ENCODE measurements at regions not wholly inside any gene's neighbourhood (a gene's known extent, or its start where the extent isn't known, plus 50 kb on each side); places are given as distances from the start of the nearest gene placed in this dataset.
A peak's percentile ranks its signal among the peaks of the same experiment; 100 is the strongest.

DNA sequence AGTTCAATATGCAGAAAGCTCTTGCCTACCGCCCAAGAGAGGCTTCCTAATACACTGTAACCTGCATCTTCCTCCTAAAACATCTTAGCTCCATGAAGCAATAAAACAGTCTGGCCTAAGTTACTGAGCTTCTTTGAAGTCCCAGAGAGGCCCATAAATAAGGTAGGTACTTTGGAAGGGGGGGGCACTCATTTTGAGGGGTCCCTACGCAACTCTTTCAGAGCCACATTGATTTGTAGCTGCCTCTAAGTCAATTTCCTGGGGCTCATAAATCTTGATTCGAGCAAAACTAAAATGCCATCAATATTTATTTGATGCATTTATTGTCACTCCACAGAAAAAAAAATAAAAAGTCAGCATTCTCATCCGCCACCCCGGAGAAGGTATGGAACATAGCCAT lies 60.4 kb upstream of the SIX2 start:
- no peak overlapping the region for H3K4me3 ChIP-seq (replicated peaks in 1 of 2; ENCODE audit: low read depth in 2 of 2, low read length in 2 of 2)
- TF ChIP-seq, protein P1, sequence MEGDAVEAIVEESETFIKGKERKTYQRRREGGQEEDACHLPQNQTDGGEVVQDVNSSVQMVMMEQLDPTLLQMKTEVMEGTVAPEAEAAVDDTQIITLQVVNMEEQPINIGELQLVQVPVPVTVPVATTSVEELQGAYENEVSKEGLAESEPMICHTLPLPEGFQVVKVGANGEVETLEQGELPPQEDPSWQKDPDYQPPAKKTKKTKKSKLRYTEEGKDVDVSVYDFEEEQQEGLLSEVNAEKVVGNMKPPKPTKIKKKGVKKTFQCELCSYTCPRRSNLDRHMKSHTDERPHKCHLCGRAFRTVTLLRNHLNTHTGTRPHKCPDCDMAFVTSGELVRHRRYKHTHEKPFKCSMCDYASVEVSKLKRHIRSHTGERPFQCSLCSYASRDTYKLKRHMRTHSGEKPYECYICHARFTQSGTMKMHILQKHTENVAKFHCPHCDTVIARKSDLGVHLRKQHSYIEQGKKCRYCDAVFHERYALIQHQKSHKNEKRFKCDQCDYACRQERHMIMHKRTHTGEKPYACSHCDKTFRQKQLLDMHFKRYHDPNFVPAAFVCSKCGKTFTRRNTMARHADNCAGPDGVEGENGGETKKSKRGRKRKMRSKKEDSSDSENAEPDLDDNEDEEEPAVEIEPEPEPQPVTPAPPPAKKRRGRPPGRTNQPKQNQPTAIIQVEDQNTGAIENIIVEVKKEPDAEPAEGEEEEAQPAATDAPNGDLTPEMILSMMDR (IDR thresholded peaks at IDR 0.05; ENCODE audit: low read depth, low read length), result no peak
- DNase-seq (ENCODE audit: low read depth in 2 of 2), result no peak

DNA sequence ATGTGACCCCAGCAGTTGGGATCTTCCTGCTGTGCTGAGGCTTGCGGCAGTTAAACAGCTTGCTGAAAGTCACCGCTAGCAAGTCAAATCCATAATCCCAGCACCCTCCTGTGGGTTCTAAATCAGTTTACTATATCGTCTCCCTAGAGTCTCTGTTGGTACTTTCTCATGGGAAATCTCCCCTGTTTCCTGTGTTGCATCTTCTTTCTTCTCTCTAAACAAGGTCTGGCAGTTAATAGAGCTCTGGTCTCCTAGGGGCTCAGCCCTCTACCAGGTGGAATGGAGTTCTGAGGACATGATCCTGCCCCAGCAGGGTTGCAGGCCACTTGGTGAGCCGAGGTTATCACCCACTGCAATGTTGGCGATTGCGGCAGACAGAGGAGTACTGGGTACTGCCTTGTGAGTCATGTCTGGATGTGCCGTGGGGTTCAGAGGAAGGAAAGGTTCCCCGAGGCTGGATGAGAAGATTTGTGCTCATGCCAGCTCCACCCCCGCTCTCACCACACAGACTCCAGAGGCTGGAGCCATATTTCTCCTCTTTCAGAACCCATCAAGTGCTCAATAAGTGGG lies 59.4 kb upstream of the SIX2 start:
- H3K4me3 ChIP-seq (replicated peaks in 1 of 2; ENCODE audit: low read depth in 2 of 2, low read length in 2 of 2), result no peak overlapping the region
- TF ChIP-seq, protein P1 (IDR thresholded peaks at IDR 0.05; ENCODE audit: low read depth, low read length), result no peak
- peak; percentile 11 to 18 for DNase-seq (ENCODE audit: low read depth in 2 of 2)

DNA sequence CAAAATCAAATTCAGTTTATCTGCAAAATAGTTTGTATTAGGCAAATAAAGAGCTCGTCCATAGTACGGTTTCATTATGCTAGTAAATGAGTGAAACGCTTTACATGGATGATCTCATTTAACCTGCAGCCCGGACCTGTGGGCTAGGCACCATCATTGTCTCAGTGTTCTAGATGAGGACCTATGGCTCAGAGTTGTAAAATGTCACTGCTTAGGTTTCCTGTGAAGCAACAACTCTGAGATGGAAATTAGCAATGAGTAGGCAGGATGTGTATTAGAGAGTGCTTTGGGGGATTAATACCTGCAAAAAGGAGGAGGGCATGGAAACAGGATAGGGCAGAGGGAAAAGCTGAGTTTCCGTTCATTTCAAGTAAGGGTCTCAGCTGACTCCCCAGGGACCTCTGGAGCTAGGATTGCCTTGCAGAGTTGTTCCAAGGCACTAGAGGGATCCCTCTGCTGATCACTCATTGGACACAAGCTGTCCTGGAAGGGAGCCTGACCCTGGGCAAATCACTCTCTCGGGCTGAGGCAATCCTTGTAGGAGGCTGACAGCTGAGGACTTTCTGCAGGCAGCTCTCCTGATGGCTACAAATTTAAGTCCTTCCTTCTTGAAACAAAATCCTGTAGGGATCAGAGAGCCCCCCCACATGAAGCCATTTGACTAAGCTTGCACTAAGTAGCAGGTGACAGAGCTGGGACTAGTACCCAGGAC lies 58.8 kb upstream of the SIX2 start:
- TF ChIP-seq, protein P1 (IDR thresholded peaks at IDR 0.05; ENCODE audit: low read depth, low read length), result peak; percentile 10
- no peak overlapping the region for H3K4me3 ChIP-seq (replicated peaks in 1 of 2; ENCODE audit: low read depth in 2 of 2, low read length in 2 of 2)
- peak; percentile 43 to 76 for DNase-seq (ENCODE audit: low read depth in 2 of 2)
